ENCODE measurements at regions not wholly inside any gene's neighbourhood (a gene's known extent, or its start where the extent isn't known, plus 50 kb on each side); places are given as distances from the start of the nearest gene placed in this dataset.

GRCh38 chr6:93902517-93902916, 483.2 kb upstream of the EPHA7 start:
- H3K9me3 ChIP-seq: no peaks in the 10 kb centered on the region
- no peak for DNase-seq
- no peaks in the 10 kb centered on the region for H3K4me1 ChIP-seq
- no peaks in the 10 kb centered on the region for H3K27me3 ChIP-seq (ENCODE audit: low read depth)
- no peak overlapping the region for H3K4me3 ChIP-seq
- no peak overlapping the region for H3K27ac ChIP-seq
- no peak for TF ChIP-seq CTCF (IDR thresholded peaks at IDR 0.05)
- no peaks in the 10 kb centered on the region for H3K36me3 ChIP-seq
- ATAC-seq: no peak
- intact Hi-C loops (cut with DNase I): no loop called here

- no peaks in the 10 kb centered on the region for H3K4me1 ChIP-seq
- no peaks in the 10 kb centered on the region for H3K9me3 ChIP-seq
- DNase-seq (no peak), ATAC-seq (no peak)
- no peaks in the 10 kb centered on the region for H3K27me3 ChIP-seq (ENCODE audit: low read depth)
- no peak overlapping the region for H3K4me3 ChIP-seq
- TF ChIP-seq CTCF (IDR thresholded peaks at IDR 0.05): no peak
- H3K36me3 ChIP-seq: no peaks in the 10 kb centered on the region
- intact Hi-C loops (cut with DNase I): no loop called here
- no peak overlapping the region for H3K27ac ChIP-seq
Observed at GRCh38 chr6:93900142-93900541, 480.8 kb upstream of the EPHA7 start.

GRCh38 chr6:93896081-93896480, 476.7 kb upstream of the EPHA7 start:
- intact Hi-C loops (cut with DNase I): no loop called here
- Histone ChIP-seq H3K27me3 (ENCODE audit: low read depth) (no peaks in the 10 kb centered on the region), H3K9me3 (no peaks in the 10 kb centered on the region), H3K36me3 (no peaks in the 10 kb centered on the region), H3K4me3 (no peak overlapping the region), H3K27ac (no peak overlapping the region), H3K4me1 (no peaks in the 10 kb centered on the region)
- ATAC-seq (no peak), DNase-seq (no peak)
- TF ChIP-seq CTCF (IDR thresholded peaks at IDR 0.05): no peak

GRCh38 chr6:93894521-93894920, 475.2 kb upstream of the EPHA7 start:
- DNase-seq: no peak
- intact Hi-C loops (cut with DNase I): no loop called here
- Histone ChIP-seq H3K4me1 (no peaks in the 10 kb centered on the region), H3K36me3 (no peaks in the 10 kb centered on the region), H3K4me3 (no peak overlapping the region), H3K27ac (no peak overlapping the region), H3K27me3 (ENCODE audit: low read depth) (no peaks in the 10 kb centered on the region), H3K9me3 (no peaks in the 10 kb centered on the region)
- TF ChIP-seq CTCF (IDR thresholded peaks at IDR 0.05): no peak
- ATAC-seq: no peak

DNA sequence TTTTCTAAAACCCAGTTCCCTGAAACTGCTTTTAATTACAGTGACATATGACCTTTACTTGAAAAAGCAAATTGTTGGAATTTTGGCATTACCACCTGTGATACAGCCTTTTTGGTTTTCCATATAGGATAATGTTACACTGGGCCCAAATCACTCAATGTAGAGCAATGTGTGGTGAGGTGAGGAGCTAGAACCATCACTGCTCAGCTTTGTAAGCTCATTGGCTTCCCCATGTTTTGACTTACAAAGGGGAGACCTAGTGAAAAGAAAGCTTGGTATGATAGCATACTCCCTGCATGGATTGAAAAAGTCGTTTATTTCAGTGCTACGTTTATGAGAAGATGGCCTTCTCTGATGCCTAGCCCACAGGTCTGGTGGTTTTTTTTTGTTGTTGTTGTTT, 470.4 kb upstream of the EPHA7 start:
- Histone ChIP-seq H3K4me3 (no peak overlapping the region), H3K36me3 (no peaks in the 10 kb centered on the region), H3K4me1 (no peaks in the 10 kb centered on the region), H3K27ac (no peak overlapping the region), H3K27me3 (ENCODE audit: low read depth) (no peaks in the 10 kb centered on the region), H3K9me3 (no peaks in the 10 kb centered on the region)
- intact Hi-C loops (cut with DNase I): no loop called here
- TF ChIP-seq CTCF (IDR thresholded peaks at IDR 0.05): no peak
- ATAC-seq (no peak), DNase-seq (no peak)

GRCh38 chr6:93886416-93886815, 467.1 kb upstream of the EPHA7 start:
- Histone ChIP-seq H3K4me1 (no peaks in the 10 kb centered on the region), H3K27ac (no peak overlapping the region), H3K27me3 (ENCODE audit: low read depth) (no peaks in the 10 kb centered on the region), H3K36me3 (no peaks in the 10 kb centered on the region), H3K4me3 (no peak overlapping the region), H3K9me3 (no peaks in the 10 kb centered on the region)
- no peak for TF ChIP-seq CTCF (IDR thresholded peaks at IDR 0.05)
- ATAC-seq (no peak), DNase-seq (no peak)
- intact Hi-C loops (cut with DNase I): no loop called here
